HCT116 (cell line): ENCODE measurements at regions not wholly inside any gene's neighbourhood (a gene's known extent, or its start where the extent isn't known, plus 50 kb on each side); places are given as distances from the start of the nearest gene placed in this dataset.

Experiments
- CEBPB ChIP-seq: IDR thresholded peaks from 2 replicates; pipeline ENCODE4 v1.6.1; 2012; ENCODE audit warnings: low read depth
- EZH2 ChIP-seq: fragments of 200-600 bp; sonication (generic); IDR thresholded peaks from 2 replicates; pipeline ENCODE4 v1.6.1; 2017; ENCODE audit warnings: antibody characterized with exemption, mixed run types
- JUND ChIP-seq: IDR thresholded peaks from 2 replicates; pipeline ENCODE4 v1.6.1; 2012
- POLR2A ChIP-seq: IDR thresholded peaks from 2 replicates; pipeline ENCODE4 v1.7.0; 2011; ENCODE audit warnings: borderline replicate concordance; ENCODE audit not compliant: insufficient read depth, insufficient read length; ENCODE audit errors: extremely low read depth
- POLR2AphosphoS5 ChIP-seq: IDR thresholded peaks from 2 replicates; pipeline ENCODE4 v1.6.1; 2011; ENCODE audit warnings: mild to moderate bottlenecking, low read depth, low read length, moderate library complexity
- RAD21 ChIP-seq: IDR thresholded peaks from 2 replicates; pipeline ENCODE4 v1.6.1; 2012; ENCODE audit warnings: low read depth, mild to moderate bottlenecking
- SP1 ChIP-seq: IDR thresholded peaks from 2 replicates; pipeline ENCODE4 v1.6.1; 2012; ENCODE audit warnings: low read depth
- YY1 ChIP-seq: IDR thresholded peaks from 2 replicates; pipeline ENCODE4 v1.6.1; 2011; ENCODE audit warnings: low read length, low read depth, moderate library complexity, mild to moderate bottlenecking; ENCODE audit not compliant: insufficient replicate concordance; ENCODE audit errors: extremely low read depth
- TF ChIP-seq, protein P1 (sequence below), 3 experiments: fragments of 200-600 bp in 1 of 3; sonication (generic) in 1 of 3; IDR thresholded peaks in 2 of 3; conservative IDR thresholded peaks in 1 of 3; 2 replicates each; pipeline ENCODE4 v1.5.1; 2012 to 2017; ENCODE audit warnings: low read depth in 2 of 3, low read length in 2 of 3, antibody characterized with exemption in 1 of 3, borderline replicate concordance in 1 of 3, control low read depth in 1 of 3, mild to moderate bottlenecking in 1 of 3, mixed read lengths in 1 of 3, mixed run types in 1 of 3, moderate library complexity in 1 of 3; ENCODE audit not compliant: insufficient read depth in 1 of 3
- TF ChIP-seq, protein P2 (sequence below): IDR thresholded peaks from 2 replicates; pipeline ENCODE4 v1.6.1; 2012; ENCODE audit warnings: low read depth
- TF ChIP-seq, protein P3 (sequence below): IDR thresholded peaks from 2 replicates; pipeline ENCODE4 v1.6.1; 2011; ENCODE audit warnings: mild to moderate bottlenecking, low read length, moderate library complexity; ENCODE audit not compliant: insufficient replicate concordance; ENCODE audit errors: extremely low read depth
- TF ChIP-seq, protein P4 (sequence below): IDR thresholded peaks from 2 replicates; pipeline ENCODE4 v1.6.1; 2012

DNA sequence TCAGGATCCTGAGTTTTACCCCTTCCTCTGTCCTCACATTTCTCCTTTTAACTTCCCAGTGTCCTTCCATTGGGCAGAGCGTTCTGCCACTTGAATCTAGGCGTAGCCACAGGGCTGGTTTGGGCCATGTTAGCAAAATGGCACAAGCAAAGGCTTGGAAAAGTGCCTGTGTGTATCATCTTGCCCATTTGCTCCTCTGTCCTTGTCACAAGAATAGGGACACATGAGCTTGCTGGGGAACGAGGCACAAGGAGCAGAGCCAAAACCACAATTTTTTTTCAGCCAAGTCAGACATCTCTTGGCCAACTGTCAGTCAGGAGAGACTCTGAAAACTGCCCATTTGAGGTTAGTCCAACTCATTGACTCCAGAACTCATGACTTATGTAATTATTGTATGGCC lies 285.2 kb downstream of the ZNF248 start:
- TF ChIP-seq POLR2A (no peak), EZH2 (no peak), SP1 (no peak), YY1 (no peak), POLR2AphosphoS5 (no peak), CEBPB (no peak), JUND (no peak), RAD21 (no peak)
- TF ChIP-seq, protein P1, sequence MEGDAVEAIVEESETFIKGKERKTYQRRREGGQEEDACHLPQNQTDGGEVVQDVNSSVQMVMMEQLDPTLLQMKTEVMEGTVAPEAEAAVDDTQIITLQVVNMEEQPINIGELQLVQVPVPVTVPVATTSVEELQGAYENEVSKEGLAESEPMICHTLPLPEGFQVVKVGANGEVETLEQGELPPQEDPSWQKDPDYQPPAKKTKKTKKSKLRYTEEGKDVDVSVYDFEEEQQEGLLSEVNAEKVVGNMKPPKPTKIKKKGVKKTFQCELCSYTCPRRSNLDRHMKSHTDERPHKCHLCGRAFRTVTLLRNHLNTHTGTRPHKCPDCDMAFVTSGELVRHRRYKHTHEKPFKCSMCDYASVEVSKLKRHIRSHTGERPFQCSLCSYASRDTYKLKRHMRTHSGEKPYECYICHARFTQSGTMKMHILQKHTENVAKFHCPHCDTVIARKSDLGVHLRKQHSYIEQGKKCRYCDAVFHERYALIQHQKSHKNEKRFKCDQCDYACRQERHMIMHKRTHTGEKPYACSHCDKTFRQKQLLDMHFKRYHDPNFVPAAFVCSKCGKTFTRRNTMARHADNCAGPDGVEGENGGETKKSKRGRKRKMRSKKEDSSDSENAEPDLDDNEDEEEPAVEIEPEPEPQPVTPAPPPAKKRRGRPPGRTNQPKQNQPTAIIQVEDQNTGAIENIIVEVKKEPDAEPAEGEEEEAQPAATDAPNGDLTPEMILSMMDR (IDR thresholded peaks at IDR 0.05 in 2 of 3, conservative IDR thresholded peaks at IDR 0.05 in 1 of 3; ENCODE audit: borderline replicate concordance in 1 of 3, insufficient read depth in 1 of 3, low read depth in 2 of 3, low read length in 2 of 3) = no peak
- TF ChIP-seq, protein P2, sequence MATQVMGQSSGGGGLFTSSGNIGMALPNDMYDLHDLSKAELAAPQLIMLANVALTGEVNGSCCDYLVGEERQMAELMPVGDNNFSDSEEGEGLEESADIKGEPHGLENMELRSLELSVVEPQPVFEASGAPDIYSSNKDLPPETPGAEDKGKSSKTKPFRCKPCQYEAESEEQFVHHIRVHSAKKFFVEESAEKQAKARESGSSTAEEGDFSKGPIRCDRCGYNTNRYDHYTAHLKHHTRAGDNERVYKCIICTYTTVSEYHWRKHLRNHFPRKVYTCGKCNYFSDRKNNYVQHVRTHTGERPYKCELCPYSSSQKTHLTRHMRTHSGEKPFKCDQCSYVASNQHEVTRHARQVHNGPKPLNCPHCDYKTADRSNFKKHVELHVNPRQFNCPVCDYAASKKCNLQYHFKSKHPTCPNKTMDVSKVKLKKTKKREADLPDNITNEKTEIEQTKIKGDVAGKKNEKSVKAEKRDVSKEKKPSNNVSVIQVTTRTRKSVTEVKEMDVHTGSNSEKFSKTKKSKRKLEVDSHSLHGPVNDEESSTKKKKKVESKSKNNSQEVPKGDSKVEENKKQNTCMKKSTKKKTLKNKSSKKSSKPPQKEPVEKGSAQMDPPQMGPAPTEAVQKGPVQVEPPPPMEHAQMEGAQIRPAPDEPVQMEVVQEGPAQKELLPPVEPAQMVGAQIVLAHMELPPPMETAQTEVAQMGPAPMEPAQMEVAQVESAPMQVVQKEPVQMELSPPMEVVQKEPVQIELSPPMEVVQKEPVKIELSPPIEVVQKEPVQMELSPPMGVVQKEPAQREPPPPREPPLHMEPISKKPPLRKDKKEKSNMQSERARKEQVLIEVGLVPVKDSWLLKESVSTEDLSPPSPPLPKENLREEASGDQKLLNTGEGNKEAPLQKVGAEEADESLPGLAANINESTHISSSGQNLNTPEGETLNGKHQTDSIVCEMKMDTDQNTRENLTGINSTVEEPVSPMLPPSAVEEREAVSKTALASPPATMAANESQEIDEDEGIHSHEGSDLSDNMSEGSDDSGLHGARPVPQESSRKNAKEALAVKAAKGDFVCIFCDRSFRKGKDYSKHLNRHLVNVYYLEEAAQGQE = no peak
- TF ChIP-seq, protein P3, sequence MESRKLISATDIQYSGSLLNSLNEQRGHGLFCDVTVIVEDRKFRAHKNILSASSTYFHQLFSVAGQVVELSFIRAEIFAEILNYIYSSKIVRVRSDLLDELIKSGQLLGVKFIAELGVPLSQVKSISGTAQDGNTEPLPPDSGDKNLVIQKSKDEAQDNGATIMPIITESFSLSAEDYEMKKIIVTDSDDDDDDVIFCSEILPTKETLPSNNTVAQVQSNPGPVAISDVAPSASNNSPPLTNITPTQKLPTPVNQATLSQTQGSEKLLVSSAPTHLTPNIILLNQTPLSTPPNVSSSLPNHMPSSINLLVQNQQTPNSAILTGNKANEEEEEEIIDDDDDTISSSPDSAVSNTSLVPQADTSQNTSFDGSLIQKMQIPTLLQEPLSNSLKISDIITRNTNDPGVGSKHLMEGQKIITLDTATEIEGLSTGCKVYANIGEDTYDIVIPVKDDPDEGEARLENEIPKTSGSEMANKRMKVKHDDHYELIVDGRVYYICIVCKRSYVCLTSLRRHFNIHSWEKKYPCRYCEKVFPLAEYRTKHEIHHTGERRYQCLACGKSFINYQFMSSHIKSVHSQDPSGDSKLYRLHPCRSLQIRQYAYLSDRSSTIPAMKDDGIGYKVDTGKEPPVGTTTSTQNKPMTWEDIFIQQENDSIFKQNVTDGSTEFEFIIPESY = no peak
- TF ChIP-seq, protein P4, sequence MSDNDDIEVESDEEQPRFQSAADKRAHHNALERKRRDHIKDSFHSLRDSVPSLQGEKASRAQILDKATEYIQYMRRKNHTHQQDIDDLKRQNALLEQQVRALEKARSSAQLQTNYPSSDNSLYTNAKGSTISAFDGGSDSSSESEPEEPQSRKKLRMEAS = no peak
